Activated B cell treated with CpG ODN at 0.5 μM for 24 hours (primary cell): ENCODE measurements at regions not wholly inside any gene's neighbourhood (a gene's known extent, or its start where the extent isn't known, plus 50 kb on each side); places are given as distances from the start of the nearest gene placed in this dataset.

Experiments used
- ATAC-seq: fragments of 200-7000 bp; cut with Tn5 transposase; one replicate; pipeline ENCODE4 v1.10.0; 2021; ENCODE audit warnings: low read depth, mild to moderate bottlenecking, moderate library complexity
- CTCF ChIA-PET: fragments of 350-600 bp; sonication (Branson Sonifier 250); formaldehyde crosslinking; loops from one replicate; lab custom pipeline; 2021; ENCODE audit warnings: antibody characterized with exemption; lab: Charles Lee
- POLR2A ChIA-PET: fragments of 350-600 bp; sonication (Branson Sonifier 250); formaldehyde crosslinking; loops from one replicate; lab custom pipeline; 2021; ENCODE audit warnings: antibody characterized with exemption; lab: Charles Lee
- DNase-seq: peaks from one replicate; pipeline ENCODE4 v3.0.0; 2022
- H3K27ac Mint-ChIP-seq: one replicate; pipeline ENCODE4 v1.8.0; 2020; ENCODE audit warnings: mixed read lengths
- H3K27me3 Mint-ChIP-seq: one replicate; pipeline ENCODE4 v1.8.0; 2021; ENCODE audit warnings: mixed read lengths
- H3K36me3 Mint-ChIP-seq: one replicate; pipeline ENCODE4 v1.8.0; 2021; ENCODE audit warnings: low read depth, mixed read lengths
- H3K4me1 Mint-ChIP-seq: one replicate; pipeline ENCODE4 v1.8.0; 2021; ENCODE audit warnings: mixed read lengths
- H3K4me3 Mint-ChIP-seq: one replicate; pipeline ENCODE4 v1.8.0; 2020; ENCODE audit warnings: mild to moderate bottlenecking, mixed read lengths
- H3K9me3 Mint-ChIP-seq: one replicate; pipeline ENCODE4 v1.8.0; 2020; ENCODE audit warnings: mixed read lengths
- CTCF ChIP-seq: fragments of 200-600 bp; IDR thresholded peaks from one replicate; pipeline ENCODE4 v1.8.0; 2022; ENCODE audit warnings: antibody characterized with exemption, mild to moderate bottlenecking
- intact Hi-C: fragments of 100-400 bp; cut with micrococcal nuclease; formaldehyde crosslinking; loops from one replicate; pipeline ENCODE4 v1.15.1; 2024

- intact Hi-C loops = loop anchor here (2.0 to 5.0 kb wide), 2 partner anchors 41 to 545 kb away; no protein-coding TSS in a partner anchor
- no peak overlapping the region for H3K27ac Mint-ChIP-seq
- ChIA-PET CTCF (interaction anchor here (1.1 to 2.4 kb wide), 6 partner anchors 42 to 1529 kb away, joined by 4 to 11 read pairs (median 5); no protein-coding TSS in a partner anchor), POLR2A (no interaction called here)
- peaks cover 6% of the 10 kb centered on the region for H3K27me3 Mint-ChIP-seq
- DNase-seq (no peak), ATAC-seq (no peak)
- no peaks in the 10 kb centered on the region for H3K9me3 Mint-ChIP-seq
- no peak overlapping the region for H3K4me3 Mint-ChIP-seq
- peaks cover 5% of the 10 kb centered on the region for H3K4me1 Mint-ChIP-seq
- no peaks in the 10 kb centered on the region for H3K36me3 Mint-ChIP-seq
- TF ChIP-seq CTCF = no peak
These were observed 65.7 kb upstream of the PITRM1 start for GRCh38 chr10:3238115-3238871.

GRCh38 chr10:3237530-3237929 is 64.9 kb upstream of the PITRM1 start:
- DNase-seq = no peak
- H3K9me3 Mint-ChIP-seq = no peaks in the 10 kb centered on the region
- no peak overlapping the region for H3K4me3 Mint-ChIP-seq
- no peak overlapping the region for H3K27ac Mint-ChIP-seq
- intact Hi-C loops = loop anchor here (5.0 kb wide), 1 partner anchor 40 kb away; no protein-coding TSS in a partner anchor
- CTCF ChIA-PET = interaction anchor here (1.2 to 2.4 kb wide), 4 partner anchors 41 to 1526 kb away, joined by 4 to 11 read pairs (median 6); no protein-coding TSS in a partner anchor
- no peak for TF ChIP-seq CTCF
- POLR2A ChIA-PET = no interaction called here
- peaks cover 5% of the 10 kb centered on the region for H3K4me1 Mint-ChIP-seq
- peaks cover 8% of the 10 kb centered on the region for H3K27me3 Mint-ChIP-seq
- ATAC-seq = no peak
- no peaks in the 10 kb centered on the region for H3K36me3 Mint-ChIP-seq

GRCh38 chr10:3236644-3237404 is 64.2 kb upstream of the PITRM1 start:
- TF ChIP-seq CTCF = no peak
- Mint-ChIP-seq H3K36me3 (no peaks in the 10 kb centered on the region), H3K27me3 (peaks cover 9% of the 10 kb centered on the region), H3K27ac (no peak overlapping the region), H3K4me3 (no peak overlapping the region), H3K9me3 (no peaks in the 10 kb centered on the region), H3K4me1 (peaks cover 5% of the 10 kb centered on the region)
- intact Hi-C loops = loop anchor here (5.0 kb wide), 1 partner anchor 40 kb away; no protein-coding TSS in a partner anchor
- ChIA-PET POLR2A (no interaction called here), CTCF (interaction anchor here (2.4 kb wide), 1 partner anchor 1420 kb away, joined by 11 read pairs; no protein-coding TSS in a partner anchor)
- DNase-seq (no peak), ATAC-seq (no peak)

GRCh38 chr10:3235996-3236510 is 63.5 kb upstream of the PITRM1 start:
- intact Hi-C loops = loop anchor here (5.0 kb wide), 1 partner anchor 39 kb away; no protein-coding TSS in a partner anchor
- CTCF ChIA-PET = no interaction called here
- DNase-seq (no peak), ATAC-seq (no peak)
- POLR2A ChIA-PET = no interaction called here
- no peak for TF ChIP-seq CTCF
- Mint-ChIP-seq H3K4me3 (no peak overlapping the region), H3K27ac (no peak overlapping the region), H3K9me3 (no peaks in the 10 kb centered on the region), H3K36me3 (no peaks in the 10 kb centered on the region), H3K27me3 (peaks cover 10% of the 10 kb centered on the region), H3K4me1 (peaks cover 5% of the 10 kb centered on the region)
